Chondrocyte (in vitro differentiated cells): ENCODE measurements at regions not wholly inside any gene's neighbourhood (a gene's known extent, or its start where the extent isn't known, plus 50 kb on each side); places are given as distances from the start of the nearest gene placed in this dataset.

Experiments used
- DNase-seq: peaks from one replicate; pipeline ENCODE4 v3.0.0; 2021; ENCODE audit warnings: mixed read lengths, low spot score
- H3K27ac Mint-ChIP-seq: one replicate; pipeline ENCODE4 v1.8.0; 2021; ENCODE audit warnings: mild to moderate bottlenecking, moderate library complexity, mixed read lengths; ENCODE audit not compliant: unreplicated experiment
- H3K27me3 Mint-ChIP-seq: 2 replicates; pipeline ENCODE4 v1.8.0; 2021; ENCODE audit warnings: low read depth, mixed read lengths
- H3K36me3 Mint-ChIP-seq: 2 replicates; pipeline ENCODE4 v1.8.0; 2021; ENCODE audit warnings: low read depth, mixed read lengths
- H3K4me1 Mint-ChIP-seq: 2 replicates; pipeline ENCODE4 v1.8.0; 2021; ENCODE audit warnings: low read depth, mild to moderate bottlenecking, mixed read lengths
- H3K4me3 Mint-ChIP-seq: one replicate; pipeline ENCODE4 v1.8.0; 2021; ENCODE audit warnings: mild to moderate bottlenecking, moderate library complexity, mixed read lengths; ENCODE audit not compliant: unreplicated experiment
- H3K9me3 Mint-ChIP-seq: 2 replicates; pipeline ENCODE4 v1.8.0; 2021; ENCODE audit warnings: low read depth, mixed read lengths
- CTCF ChIP-seq: fragments of 200-600 bp; sonication (generic); IDR thresholded peaks from 2 replicates; pipeline ENCODE4 v1.5.0; 2021; ENCODE audit warnings: antibody characterized with exemption, mild to moderate bottlenecking, moderate library complexity

DNA sequence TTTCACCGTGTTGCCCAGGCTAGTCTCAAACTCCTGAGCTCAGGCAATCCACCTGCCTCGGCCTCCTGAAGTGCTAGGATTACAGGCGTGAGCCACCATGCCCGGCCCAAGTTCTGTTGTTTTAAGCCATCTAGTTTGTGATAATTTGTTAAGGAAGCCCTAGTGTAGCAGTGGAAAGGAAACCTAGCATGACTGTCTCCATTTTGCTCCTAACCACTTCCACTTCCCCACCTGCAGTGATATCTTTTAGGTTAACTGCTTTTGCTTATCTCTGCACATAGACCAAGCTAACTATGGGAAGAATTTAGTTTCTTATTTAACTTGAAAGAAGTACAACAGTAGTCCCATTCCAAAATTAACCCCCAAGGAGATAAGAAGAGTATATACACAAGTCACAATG lies 109.5 kb upstream of the NAP1L1 start:
- H3K36me3 Mint-ChIP-seq = peaks cover 2% of the 10 kb centered on the region
- peaks cover 12% of the 10 kb centered on the region for H3K9me3 Mint-ChIP-seq
- H3K4me1 Mint-ChIP-seq = peaks cover 9% of the 10 kb centered on the region
- no peaks in the 10 kb centered on the region for H3K27me3 Mint-ChIP-seq
- H3K4me3 Mint-ChIP-seq = no peak overlapping the region
- no peak for TF ChIP-seq CTCF
- DNase-seq = no peak
- no peak overlapping the region for H3K27ac Mint-ChIP-seq

- H3K36me3 Mint-ChIP-seq = no peaks in the 10 kb centered on the region
Measured at GRCh38 chr12:76192416-76192815, 107.9 kb upstream of the NAP1L1 start.

GRCh38 chr12:76190299-76190698 lies 105.8 kb upstream of the NAP1L1 start:
- Mint-ChIP-seq H3K9me3 (no peaks in the 10 kb centered on the region), H3K4me3 (no peak overlapping the region), H3K36me3 (no peaks in the 10 kb centered on the region), H3K4me1 (no peaks in the 10 kb centered on the region), H3K27me3 (no peaks in the 10 kb centered on the region), H3K27ac (no peak overlapping the region)
- DNase-seq = no peak
- no peak for TF ChIP-seq CTCF

More at GRCh38 chr12:76192416-76192815, 107.9 kb upstream of the NAP1L1 start:
- Mint-ChIP-seq H3K27ac (no peak overlapping the region), H3K27me3 (no peaks in the 10 kb centered on the region), H3K9me3 (no peaks in the 10 kb centered on the region), H3K4me3 (no peak overlapping the region), H3K4me1 (peaks cover 8% of the 10 kb centered on the region)
- DNase-seq = no peak
- TF ChIP-seq CTCF = no peak

DNA sequence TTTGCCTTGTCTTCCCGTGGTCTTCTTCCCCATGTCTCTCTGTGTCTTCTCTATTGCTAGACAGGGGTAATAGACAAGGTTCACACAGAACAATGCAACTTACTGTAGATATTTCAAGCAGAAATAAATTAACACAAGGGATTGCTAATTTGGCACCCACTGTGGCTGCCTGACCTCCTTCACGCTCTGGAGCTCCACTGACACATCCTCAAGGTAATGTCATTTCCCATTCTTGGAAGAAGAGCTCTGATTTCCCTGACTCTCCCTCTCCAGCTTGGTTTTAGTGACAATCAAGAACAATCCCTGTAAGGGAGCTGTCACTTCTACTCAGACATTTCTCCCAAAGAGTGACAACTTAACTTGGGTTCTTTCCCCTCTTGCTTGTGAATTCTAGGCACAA lies 105.4 kb upstream of the NAP1L1 start:
- H3K9me3 Mint-ChIP-seq = no peaks in the 10 kb centered on the region
- H3K4me3 Mint-ChIP-seq = no peak overlapping the region
- H3K27me3 Mint-ChIP-seq = no peaks in the 10 kb centered on the region
- H3K36me3 Mint-ChIP-seq = no peaks in the 10 kb centered on the region
- no peaks in the 10 kb centered on the region for H3K4me1 Mint-ChIP-seq
- no peak for TF ChIP-seq CTCF
- DNase-seq = no peak
- no peak overlapping the region for H3K27ac Mint-ChIP-seq

GRCh38 chr12:76187177-76187576 lies 102.7 kb upstream of the NAP1L1 start:
- DNase-seq = no peak
- Mint-ChIP-seq H3K4me1 (peaks cover 16% of the 10 kb centered on the region), H3K36me3 (no peaks in the 10 kb centered on the region), H3K9me3 (no peaks in the 10 kb centered on the region), H3K4me3 (no peak overlapping the region), H3K27ac (no peak overlapping the region), H3K27me3 (no peaks in the 10 kb centered on the region)
- TF ChIP-seq CTCF = no peak
